ENCODE measurements at regions not wholly inside any gene's neighbourhood (a gene's known extent, or its start where the extent isn't known, plus 50 kb on each side); places are given as distances from the start of the nearest gene placed in this dataset.
"Not testable (repeated sequence)": the region's sequence is repeated elsewhere in the genome, so short reads cannot be mapped to it uniquely, and the experiment has no call there.

DNA sequence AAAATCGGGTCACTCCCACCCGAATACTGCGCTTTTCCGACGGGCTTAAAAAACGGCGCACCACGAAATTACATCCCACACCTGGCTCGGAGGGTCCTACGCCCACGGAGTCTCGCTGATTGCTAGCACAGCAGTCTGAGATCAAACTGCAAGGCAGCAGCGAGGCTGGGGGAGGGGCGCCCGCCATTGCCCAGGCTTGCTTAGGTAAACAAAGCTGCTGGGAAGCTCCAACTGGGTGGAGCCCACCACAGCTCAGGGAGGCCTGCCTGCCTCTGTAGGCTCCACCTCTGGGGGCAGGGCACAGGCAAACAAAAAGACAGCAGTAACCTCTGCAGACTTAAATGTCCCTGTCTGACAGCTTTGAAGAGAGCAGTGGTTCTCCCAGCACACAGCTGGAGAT lies 325.7 kb upstream of the PIK3R1 start:
- H3K4me1 ChIP-seq (ENCODE audit: control insufficient read depth, insufficient read depth, low read length); POLR2A ChIA-PET; CTCF ChIA-PET; H3K27ac ChIP-seq (ENCODE audit: extremely low read depth, low read depth, low read length); H3K4me3 ChIP-seq (ENCODE audit: low read depth, low read length); H3K9me3 ChIP-seq (ENCODE audit: control insufficient read depth, insufficient read depth, low read depth, low read length); H3K36me3 ChIP-seq (ENCODE audit: control insufficient read depth in 2 of 2, insufficient read depth in 1 of 2, low read length in 2 of 2): not testable (repeated sequence)
- TF ChIP-seq ZFP69B (tag by site-specific recombination; IDR thresholded peaks at IDR 0.05) (0 out of 2 replicates have a peak, but pooled peaks have one; percentile 61), YY1 (tag by site-specific recombination; IDR thresholded peaks at IDR 0.05) (0 out of 2 replicates have a peak, but pooled peaks have one; percentile 13)

DNA sequence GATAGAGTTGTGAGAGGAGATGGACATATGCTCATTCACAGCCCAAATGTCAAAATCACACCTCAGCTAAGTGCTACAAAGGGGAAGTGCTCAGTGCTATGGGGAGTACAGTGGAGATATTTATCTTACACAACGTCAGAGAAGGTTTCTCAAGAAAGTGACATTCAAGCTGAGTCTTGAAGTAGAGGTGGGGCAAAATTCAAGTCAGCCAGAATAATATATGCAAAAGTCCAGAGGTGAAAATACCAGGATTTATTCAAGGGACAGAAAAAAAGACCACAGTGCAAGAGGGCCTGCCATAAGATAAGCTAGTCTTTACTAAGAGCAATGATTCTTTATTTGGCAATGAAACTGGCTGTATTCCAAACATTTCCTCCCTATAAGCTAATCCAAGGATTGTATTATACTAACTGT lies 327.8 kb upstream of the PIK3R1 start:
- ChIA-PET POLR2A (no interaction called here), CTCF (no interaction called here)
- no peaks in the 10 kb centered on the region for H3K36me3 ChIP-seq (ENCODE audit: control insufficient read depth in 2 of 2, insufficient read depth in 1 of 2, low read length in 2 of 2)
- H3K4me1 ChIP-seq (ENCODE audit: control insufficient read depth, insufficient read depth, low read length) = no peaks in the 10 kb centered on the region
- TF ChIP-seq, protein P1, sequence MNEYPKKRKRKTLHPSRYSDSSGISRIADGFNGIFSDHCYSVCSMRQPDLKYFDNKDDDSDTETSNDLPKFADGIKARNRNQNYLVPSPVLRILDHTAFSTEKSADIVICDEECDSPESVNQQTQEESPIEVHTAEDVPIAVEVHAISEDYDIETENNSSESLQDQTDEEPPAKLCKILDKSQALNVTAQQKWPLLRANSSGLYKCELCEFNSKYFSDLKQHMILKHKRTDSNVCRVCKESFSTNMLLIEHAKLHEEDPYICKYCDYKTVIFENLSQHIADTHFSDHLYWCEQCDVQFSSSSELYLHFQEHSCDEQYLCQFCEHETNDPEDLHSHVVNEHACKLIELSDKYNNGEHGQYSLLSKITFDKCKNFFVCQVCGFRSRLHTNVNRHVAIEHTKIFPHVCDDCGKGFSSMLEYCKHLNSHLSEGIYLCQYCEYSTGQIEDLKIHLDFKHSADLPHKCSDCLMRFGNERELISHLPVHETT (tag by site-specific recombination; IDR thresholded peaks at IDR 0.05) = no peak
- TF ChIP-seq, protein P2, sequence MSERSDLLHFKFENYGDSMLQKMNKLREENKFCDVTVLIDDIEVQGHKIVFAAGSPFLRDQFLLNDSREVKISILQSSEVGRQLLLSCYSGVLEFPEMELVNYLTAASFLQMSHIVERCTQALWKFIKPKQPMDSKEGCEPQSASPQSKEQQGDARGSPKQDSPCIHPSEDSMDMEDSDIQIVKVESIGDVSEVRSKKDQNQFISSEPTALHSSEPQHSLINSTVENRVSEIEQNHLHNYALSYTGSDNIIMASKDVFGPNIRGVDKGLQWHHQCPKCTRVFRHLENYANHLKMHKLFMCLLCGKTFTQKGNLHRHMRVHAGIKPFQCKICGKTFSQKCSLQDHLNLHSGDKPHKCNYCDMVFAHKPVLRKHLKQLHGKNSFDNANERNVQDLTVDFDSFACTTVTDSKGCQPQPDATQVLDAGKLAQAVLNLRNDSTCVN (tag by site-specific recombination; optimal IDR thresholded peaks at IDR 0.05) = no peak
- no peak overlapping the region for H3K4me3 ChIP-seq (ENCODE audit: low read depth, low read length)
- no peaks in the 10 kb centered on the region for H3K9me3 ChIP-seq (ENCODE audit: control insufficient read depth, insufficient read depth, low read depth, low read length)
- no peak overlapping the region for H3K27ac ChIP-seq (ENCODE audit: extremely low read depth, low read depth, low read length)

DNA sequence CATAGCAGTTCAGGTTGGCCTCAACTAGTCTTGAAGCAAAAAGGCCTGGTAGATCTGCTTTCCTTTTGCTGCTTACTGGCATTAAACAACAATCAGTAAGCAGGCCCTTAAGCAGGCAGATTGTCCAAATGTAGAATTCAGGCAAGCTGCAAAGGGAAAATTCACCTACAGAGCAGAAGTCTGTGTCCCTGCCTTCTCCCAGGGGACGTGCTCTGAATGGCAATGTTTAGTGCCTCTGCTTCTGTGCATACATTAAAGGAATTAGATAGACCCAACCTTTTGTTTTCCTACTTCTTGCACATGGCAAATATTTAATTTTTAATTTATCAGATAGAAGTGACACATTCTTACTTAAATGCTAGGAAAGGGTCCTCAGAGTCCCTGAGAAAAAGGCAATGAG lies 328.8 kb upstream of the PIK3R1 start:
- Histone ChIP-seq H3K4me3 (ENCODE audit: low read depth, low read length) (no peak overlapping the region), H3K9me3 (ENCODE audit: control insufficient read depth, insufficient read depth, low read depth, low read length) (no peaks in the 10 kb centered on the region), H3K4me1 (ENCODE audit: control insufficient read depth, insufficient read depth, low read length) (no peaks in the 10 kb centered on the region), H3K36me3 (ENCODE audit: control insufficient read depth in 2 of 2, insufficient read depth in 1 of 2, low read length in 2 of 2) (no peaks in the 10 kb centered on the region), H3K27ac (ENCODE audit: extremely low read depth, low read depth, low read length) (no peak overlapping the region)
- ChIA-PET POLR2A (no interaction called here), CTCF (no interaction called here)
- TF ChIP-seq PRDM1 (tag by site-specific recombination; IDR thresholded peaks at IDR 0.05) (no peak), ZNF621 (tag by site-specific recombination; IDR thresholded peaks at IDR 0.05) (no peak), ZNF274 (IDR thresholded peaks at IDR 0.05; ENCODE audit: low read length) (no peak), ZNF274 (tag by site-specific recombination; IDR thresholded peaks at IDR 0.05; ENCODE audit: borderline replicate concordance) (no peak), ZNF600 (tag by site-specific recombination; IDR thresholded peaks at IDR 0.05) (no peak), WT1 (tag by site-specific recombination; IDR thresholded peaks at IDR 0.05) (no peak), ZNF473 (tag by site-specific recombination; IDR thresholded peaks at IDR 0.05) (no peak), ZNF169 (tag by site-specific recombination; IDR thresholded peaks at IDR 0.05) (no peak), ZNF10 (tag by site-specific recombination; IDR thresholded peaks at IDR 0.05) (no peak), ZNF624 (tag by site-specific recombination; IDR thresholded peaks at IDR 0.05) (no peak)
- TF ChIP-seq, protein P3, sequence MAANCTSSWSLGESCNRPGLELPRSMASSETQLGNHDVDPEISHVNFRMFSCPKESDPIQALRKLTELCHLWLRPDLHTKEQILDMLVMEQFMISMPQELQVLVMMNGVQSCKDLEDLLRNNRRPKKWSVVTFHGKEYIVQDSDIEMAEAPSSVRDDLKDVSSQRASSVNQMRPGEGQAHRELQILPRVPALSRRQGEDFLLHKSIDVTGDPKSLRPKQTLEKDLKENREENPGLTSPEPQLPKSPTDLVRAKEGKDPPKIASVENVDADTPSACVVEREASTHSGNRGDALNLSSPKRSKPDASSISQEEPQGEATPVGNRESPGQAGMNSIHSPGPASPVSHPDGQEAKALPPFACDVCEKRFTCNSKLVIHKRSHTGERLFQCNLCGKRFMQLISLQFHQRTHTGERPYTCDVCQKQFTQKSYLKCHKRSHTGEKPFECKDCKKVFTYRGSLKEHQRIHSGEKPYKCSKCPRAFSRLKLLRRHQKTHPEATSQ (tag by site-specific recombination; IDR thresholded peaks at IDR 0.05) = no peak
- TF ChIP-seq, protein P4, sequence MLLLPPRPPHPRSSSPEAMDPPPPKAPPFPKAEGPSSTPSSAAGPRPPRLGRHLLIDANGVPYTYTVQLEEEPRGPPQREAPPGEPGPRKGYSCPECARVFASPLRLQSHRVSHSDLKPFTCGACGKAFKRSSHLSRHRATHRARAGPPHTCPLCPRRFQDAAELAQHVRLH (tag by site-specific recombination; IDR thresholded peaks at IDR 0.05) = no peak
- TF ChIP-seq, protein P2 (tag by site-specific recombination; optimal IDR thresholded peaks at IDR 0.05) = no peak
- TF ChIP-seq, protein P5, sequence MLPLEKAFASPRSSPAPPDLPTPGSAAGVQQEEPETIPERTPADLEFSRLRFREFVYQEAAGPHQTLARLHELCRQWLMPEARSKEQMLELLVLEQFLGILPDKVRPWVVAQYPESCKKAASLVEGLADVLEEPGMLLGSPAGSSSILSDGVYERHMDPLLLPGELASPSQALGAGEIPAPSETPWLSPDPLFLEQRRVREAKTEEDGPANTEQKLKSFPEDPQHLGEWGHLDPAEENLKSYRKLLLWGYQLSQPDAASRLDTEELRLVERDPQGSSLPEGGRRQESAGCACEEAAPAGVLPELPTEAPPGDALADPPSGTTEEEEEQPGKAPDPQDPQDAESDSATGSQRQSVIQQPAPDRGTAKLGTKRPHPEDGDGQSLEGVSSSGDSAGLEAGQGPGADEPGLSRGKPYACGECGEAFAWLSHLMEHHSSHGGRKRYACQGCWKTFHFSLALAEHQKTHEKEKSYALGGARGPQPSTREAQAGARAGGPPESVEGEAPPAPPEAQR (tag by site-specific recombination; IDR thresholded peaks at IDR 0.05) = no peak
- TF ChIP-seq, protein P6, sequence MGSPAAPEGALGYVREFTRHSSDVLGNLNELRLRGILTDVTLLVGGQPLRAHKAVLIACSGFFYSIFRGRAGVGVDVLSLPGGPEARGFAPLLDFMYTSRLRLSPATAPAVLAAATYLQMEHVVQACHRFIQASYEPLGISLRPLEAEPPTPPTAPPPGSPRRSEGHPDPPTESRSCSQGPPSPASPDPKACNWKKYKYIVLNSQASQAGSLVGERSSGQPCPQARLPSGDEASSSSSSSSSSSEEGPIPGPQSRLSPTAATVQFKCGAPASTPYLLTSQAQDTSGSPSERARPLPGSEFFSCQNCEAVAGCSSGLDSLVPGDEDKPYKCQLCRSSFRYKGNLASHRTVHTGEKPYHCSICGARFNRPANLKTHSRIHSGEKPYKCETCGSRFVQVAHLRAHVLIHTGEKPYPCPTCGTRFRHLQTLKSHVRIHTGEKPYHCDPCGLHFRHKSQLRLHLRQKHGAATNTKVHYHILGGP (tag by site-specific recombination; IDR thresholded peaks at IDR 0.05) = no peak
- TF ChIP-seq, protein P7, sequence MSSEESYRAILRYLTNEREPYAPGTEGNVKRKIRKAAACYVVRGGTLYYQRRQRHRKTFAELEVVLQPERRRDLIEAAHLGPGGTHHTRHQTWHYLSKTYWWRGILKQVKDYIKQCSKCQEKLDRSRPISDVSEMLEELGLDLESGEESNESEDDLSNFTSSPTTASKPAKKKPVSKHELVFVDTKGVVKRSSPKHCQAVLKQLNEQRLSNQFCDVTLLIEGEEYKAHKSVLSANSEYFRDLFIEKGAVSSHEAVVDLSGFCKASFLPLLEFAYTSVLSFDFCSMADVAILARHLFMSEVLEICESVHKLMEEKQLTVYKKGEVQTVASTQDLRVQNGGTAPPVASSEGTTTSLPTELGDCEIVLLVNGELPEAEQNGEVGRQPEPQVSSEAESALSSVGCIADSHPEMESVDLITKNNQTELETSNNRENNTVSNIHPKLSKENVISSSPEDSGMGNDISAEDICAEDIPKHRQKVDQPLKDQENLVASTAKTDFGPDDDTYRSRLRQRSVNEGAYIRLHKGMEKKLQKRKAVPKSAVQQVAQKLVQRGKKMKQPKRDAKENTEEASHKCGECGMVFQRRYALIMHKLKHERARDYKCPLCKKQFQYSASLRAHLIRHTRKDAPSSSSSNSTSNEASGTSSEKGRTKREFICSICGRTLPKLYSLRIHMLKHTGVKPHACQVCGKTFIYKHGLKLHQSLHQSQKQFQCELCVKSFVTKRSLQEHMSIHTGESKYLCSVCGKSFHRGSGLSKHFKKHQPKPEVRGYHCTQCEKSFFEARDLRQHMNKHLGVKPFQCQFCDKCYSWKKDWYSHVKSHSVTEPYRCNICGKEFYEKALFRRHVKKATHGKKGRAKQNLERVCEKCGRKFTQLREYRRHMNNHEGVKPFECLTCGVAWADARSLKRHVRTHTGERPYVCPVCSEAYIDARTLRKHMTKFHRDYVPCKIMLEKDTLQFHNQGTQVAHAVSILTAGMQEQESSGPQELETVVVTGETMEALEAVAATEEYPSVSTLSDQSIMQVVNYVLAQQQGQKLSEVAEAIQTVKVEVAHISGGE (tag by site-specific recombination; conservative IDR thresholded peaks at IDR 0.05; ENCODE audit: low read depth) = no peak

All from HEK293 (cell line).